AG10803 (cell line): ENCODE measurements at regions not wholly inside any gene's neighbourhood (a gene's known extent, or its start where the extent isn't known, plus 50 kb on each side); places are given as distances from the start of the nearest gene placed in this dataset.
A peak's percentile ranks its signal among the peaks of the same experiment; 100 is the strongest.
"Not testable (repeated sequence)": the region's sequence is repeated elsewhere in the genome, so short reads cannot be mapped to it uniquely, and the experiment has no call there.

Experiments used
- DNase-seq: peaks from one replicate; pipeline ENCODE4 v3.0.0; 2010; ENCODE audit warnings: low read depth
- H3K4me3 ChIP-seq: 2 replicates; pipeline ENCODE4 v1.5.1; 2011; ENCODE audit warnings: mild to moderate bottlenecking, low read length, control low read depth
- TF ChIP-seq, protein P1 (sequence below): conservative IDR thresholded peaks from 2 replicates; pipeline ENCODE4 v1.5.1; 2011; ENCODE audit warnings: mild to moderate bottlenecking, low read length, control low read depth, inconsistent platforms

DNA sequence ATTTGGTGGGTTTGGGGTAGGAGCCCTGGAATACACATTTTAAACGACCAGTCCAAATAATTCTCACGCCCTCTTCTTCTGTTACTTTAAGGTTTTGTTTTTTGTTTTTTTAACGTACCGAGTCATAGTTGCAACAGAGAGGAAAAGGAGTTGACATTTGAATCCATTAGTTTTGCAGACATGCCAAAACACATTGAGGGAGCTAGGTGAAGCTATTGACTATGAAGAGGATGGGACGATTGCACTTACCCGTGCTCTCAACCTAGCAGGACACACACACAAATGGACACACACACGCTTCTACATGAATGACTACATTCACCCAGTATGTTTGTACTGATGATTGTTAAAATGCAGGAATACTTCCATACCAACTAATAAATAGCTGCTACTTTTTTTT lies 54.3 kb upstream of the CIT start:
- no peak for DNase-seq
- H3K4me3 ChIP-seq, result no peak overlapping the region
- TF ChIP-seq, protein P1, sequence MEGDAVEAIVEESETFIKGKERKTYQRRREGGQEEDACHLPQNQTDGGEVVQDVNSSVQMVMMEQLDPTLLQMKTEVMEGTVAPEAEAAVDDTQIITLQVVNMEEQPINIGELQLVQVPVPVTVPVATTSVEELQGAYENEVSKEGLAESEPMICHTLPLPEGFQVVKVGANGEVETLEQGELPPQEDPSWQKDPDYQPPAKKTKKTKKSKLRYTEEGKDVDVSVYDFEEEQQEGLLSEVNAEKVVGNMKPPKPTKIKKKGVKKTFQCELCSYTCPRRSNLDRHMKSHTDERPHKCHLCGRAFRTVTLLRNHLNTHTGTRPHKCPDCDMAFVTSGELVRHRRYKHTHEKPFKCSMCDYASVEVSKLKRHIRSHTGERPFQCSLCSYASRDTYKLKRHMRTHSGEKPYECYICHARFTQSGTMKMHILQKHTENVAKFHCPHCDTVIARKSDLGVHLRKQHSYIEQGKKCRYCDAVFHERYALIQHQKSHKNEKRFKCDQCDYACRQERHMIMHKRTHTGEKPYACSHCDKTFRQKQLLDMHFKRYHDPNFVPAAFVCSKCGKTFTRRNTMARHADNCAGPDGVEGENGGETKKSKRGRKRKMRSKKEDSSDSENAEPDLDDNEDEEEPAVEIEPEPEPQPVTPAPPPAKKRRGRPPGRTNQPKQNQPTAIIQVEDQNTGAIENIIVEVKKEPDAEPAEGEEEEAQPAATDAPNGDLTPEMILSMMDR, result no peak

DNA sequence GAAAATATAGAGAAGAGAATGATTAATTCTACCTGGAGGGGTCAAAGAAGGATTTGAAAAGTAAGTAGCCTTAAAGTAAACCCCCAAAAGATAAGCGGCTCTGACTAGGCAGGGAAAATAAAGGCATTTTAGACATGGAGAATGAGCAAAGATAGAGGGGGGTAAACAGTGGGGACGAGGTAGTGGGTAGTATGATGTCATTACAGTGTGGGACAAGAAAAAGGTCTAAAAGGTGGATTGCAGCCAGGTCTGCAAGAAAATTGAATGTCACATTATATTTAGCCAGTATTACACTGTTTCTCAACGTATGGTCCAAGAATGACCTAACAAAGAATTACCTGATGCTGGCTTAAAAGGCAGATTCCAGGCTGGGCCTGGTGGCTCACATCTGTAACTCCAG lies 55.8 kb upstream of the CIT start:
- TF ChIP-seq, protein P1, result no peak
- no peak overlapping the region for H3K4me3 ChIP-seq
- DNase-seq, result no peak

DNA sequence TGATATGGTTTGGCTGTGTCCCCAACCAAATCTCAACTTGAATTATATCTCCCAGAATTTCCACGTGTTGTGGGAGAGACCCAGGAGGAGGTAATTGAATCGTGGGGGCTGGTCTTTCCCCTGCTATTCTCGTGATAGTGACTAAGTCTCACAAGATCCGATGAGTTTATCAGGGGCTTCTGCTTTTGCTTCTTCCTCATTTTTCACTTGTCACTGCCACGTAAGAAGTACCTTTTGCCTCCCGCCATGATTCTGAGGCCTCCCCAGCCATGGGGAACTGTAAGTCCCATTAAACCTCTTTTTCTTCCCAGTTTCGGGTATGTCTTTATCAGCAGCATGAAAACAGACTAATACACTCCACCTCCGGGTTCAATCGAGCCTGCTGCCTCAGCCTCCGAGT lies 54.3 kb upstream of the BICDL1 start:
- not testable (repeated sequence) for H3K4me3 ChIP-seq, DNase-seq

DNA sequence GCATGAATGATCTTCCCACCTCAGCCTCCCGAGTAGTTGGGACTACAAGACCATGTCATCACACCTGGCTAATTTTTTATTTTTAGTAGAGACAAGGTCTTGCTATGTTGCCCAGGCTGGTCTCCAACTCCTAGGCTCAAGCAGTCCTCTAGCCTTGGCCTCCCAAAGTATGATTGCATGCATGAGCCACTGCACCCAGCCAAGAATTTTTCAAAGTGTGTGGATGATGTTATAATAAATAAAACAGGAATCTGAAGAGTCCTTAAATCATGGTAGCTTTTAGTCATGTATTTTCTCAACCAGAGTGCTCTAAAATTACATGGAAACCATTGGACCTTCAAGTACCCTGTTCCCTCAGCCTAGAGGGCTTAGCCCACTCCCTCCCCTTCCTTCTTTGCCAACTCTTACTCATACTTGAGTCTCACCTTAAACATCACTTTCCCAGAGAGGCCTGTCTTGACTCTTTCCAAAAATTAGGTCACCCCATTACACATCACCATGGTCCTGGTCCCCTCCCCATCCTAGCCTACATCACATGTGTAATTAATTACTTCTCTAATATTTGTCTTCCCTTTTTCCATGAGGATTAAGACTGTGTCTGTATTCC lies 52.2 kb upstream of the BICDL1 start:
- TF ChIP-seq, protein P1, result no peak
- no peak overlapping the region for H3K4me3 ChIP-seq
- DNase-seq, result no peak

DNA sequence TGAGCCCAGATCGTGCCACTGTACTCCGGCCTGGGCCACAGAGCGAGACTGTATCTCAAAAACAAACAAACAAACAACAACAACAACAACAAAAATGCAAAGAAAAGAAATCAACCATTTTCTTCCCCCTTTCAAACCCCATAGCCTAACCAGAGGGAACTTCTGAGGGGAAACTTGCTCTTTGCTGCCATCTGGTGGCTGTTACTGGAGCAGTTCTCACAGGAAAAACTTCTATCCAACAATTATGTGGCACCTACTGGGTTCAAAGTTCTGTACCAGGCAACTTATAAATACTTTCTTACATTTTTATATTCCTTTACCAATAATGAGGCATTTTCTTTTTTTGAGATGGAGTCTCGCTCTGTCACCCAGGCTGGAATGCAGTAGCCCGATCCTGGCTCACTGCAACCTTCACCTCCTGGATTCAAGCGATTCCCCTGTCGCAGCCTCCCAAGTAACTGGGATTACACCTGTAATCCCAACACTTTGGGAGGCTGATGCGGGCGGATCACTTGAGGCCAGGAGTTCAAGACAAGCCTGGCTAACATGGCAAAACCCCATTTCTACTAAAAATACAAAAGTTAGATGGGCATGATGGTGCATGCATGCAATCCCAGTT lies 50.9 kb upstream of the BICDL1 start:
- TF ChIP-seq, protein P1, result peak; percentile 90

More for the DNA sequence above, 50.9 kb upstream of the BICDL1 start:
- peak; percentile 45 for DNase-seq
- no peak overlapping the region for H3K4me3 ChIP-seq
